Small intestine (tissue), 7 donors: ENCODE measurements at regions not wholly inside any gene's neighbourhood (a gene's known extent, or its start where the extent isn't known, plus 50 kb on each side); places are given as distances from the start of the nearest gene placed in this dataset.

Source experiments
- DNase-seq, 2 donors: peaks; one replicate each; pipeline versions ENCODE4 v3.0.0 to v3.0.0-alpha.2; 2013
- FAIRE-seq: peaks from 2 replicates; lab custom pipeline; 2012; peaks lifted over from hg19 to GRCh38; lab: Jason Lieb, UNC
- H3K27ac ChIP-seq, 3 donors: one replicate each; pipeline ENCODE4 v1.5.1; 2013; ENCODE audit warnings: low read length in 2 of 3, mild to moderate bottlenecking in 2 of 3, control low read depth in 1 of 3, inconsistent platforms in 1 of 3, low read depth in 1 of 3, moderate library complexity in 1 of 3
- H3K27me3 ChIP-seq, 3 donors: one replicate each; pipeline ENCODE4 v1.6.1; 2013; ENCODE audit warnings: low read length in 3 of 3, inconsistent platforms in 1 of 3; ENCODE audit not compliant: control insufficient read depth in 3 of 3, insufficient read depth in 3 of 3
- H3K36me3 ChIP-seq, 3 donors: one replicate each; pipeline ENCODE4 v1.6.1; 2013; ENCODE audit warnings: low read length in 3 of 3, inconsistent platforms in 1 of 3, low read depth in 1 of 3, mild to moderate bottlenecking in 1 of 3, moderate library complexity in 1 of 3; ENCODE audit not compliant: control insufficient read depth in 3 of 3, insufficient read depth in 2 of 3
- H3K4me1 ChIP-seq, 3 donors: one replicate each; pipeline ENCODE4 v1.6.1; 2013; ENCODE audit warnings: low read length in 2 of 3, inconsistent platforms in 1 of 3, low read depth in 1 of 3, mild to moderate bottlenecking in 1 of 3, moderate library complexity in 1 of 3; ENCODE audit not compliant: control insufficient read depth in 3 of 3, insufficient read depth in 2 of 3
- H3K4me3 ChIP-seq, 3 donors: one replicate each; pipeline ENCODE4 v1.5.1; 2013; ENCODE audit warnings: low read length in 3 of 3, control low read depth in 1 of 3, inconsistent platforms in 1 of 3, low read depth in 1 of 3, mild to moderate bottlenecking in 1 of 3, moderate library complexity in 1 of 3
- H3K9me3 ChIP-seq, 2 donors: one replicate each; pipeline ENCODE4 v1.6.1; 2013; ENCODE audit warnings: low read depth in 1 of 2, low read length in 1 of 2; ENCODE audit not compliant: control insufficient read depth in 2 of 2, insufficient read depth in 1 of 2
- WGBS, 3 donors: extraction: QIAGEN DNeasy Blood & Tissue Kit; methylation state at CpG; one replicate each; pipeline ENCODE4 v1.1.7; 2013; 5-methylcytosine and 5-hydroxymethylcytosine counted together
- donor health status: healthy with polysubstance abuse.
- donor health status: control.
- donor health status: control.
- donor health status: Bipolar disorder and iron deficiency.
- donor health status: healthy.

DNA sequence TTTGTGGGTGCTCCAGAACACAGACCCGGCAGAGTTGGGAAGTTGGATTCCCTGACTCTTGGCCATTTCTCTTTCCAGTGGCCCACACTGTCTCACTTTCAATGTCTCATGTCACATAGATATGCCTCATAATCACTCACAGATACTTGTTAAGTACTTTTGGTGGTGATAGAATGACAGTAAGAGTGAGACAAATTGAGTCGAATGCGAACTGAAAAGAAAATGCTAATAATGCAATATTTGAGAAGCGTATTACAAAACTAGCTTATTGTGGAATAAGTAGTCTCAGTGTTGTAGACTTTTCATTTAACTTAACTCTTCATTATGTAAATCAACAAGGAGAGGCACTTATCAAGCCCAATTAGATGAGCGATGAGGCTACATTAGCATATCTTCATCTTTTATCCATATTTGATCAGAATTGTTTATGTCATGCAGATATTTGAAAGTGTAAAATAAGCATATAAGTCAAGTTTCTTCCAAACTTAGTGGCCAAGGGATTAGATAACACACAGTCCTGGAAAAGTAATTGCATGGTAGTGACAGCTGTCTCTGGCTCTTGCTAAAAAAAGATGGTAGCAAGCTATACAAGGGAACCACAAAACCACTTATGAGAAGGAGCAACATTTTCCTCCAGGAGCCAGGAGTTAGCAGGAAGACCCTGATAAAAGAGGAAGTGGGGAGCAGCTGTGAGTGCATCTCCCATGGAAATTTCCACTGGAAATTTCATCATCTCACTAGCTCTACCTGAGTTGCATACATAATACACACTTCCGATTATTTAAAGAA is 243.6 kb downstream of the ARRDC4 start:
- 91 to 93% (median 92%) methylated on average over 6 of the region's 6 CpGs for WGBS, 3 donors
- Histone ChIP-seq H3K9me3 (no peaks in the 10 kb centered on the region), H3K4me3 (no peak overlapping the region), H3K27me3 (peaks cover 0 to 7% (median 0%) of the 10 kb centered on the region in 3 donors), H3K36me3 (no peaks in the 10 kb centered on the region), H3K4me1 (no peaks in the 10 kb centered on the region), H3K27ac (no peak overlapping the region)
- FAIRE-seq (no peak), DNase-seq (no peak)

DNA sequence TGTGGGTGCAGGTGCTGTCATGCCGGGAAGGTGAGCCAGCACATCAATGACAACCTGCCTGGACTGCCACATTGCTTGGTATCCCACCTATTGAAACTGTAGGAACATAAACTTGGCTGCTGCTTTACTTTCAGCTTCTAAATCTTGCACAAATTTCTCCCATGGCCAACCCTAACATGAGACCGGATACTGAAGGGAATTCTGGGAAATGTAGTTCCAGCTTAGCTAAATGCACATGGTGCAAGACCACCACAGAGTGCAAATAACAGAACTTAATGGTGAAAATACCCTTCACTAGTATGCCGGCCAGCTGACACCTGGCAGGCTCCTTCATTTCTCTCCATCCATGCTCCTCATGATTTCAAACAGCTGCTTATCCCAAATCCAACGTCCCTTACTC is 247.4 kb downstream of the ARRDC4 start:
- H3K36me3 ChIP-seq, result no peaks in the 10 kb centered on the region
- H3K4me1 ChIP-seq, result no peaks in the 10 kb centered on the region
- whole genome bisulfite sequencing, 3 donors, result 65 to 82% (median 68%) methylated on average over 4 of the region's 4 CpGs
- H3K9me3 ChIP-seq, result no peaks in the 10 kb centered on the region
- peaks cover 0 to 2% (median 0%) of the 10 kb centered on the region in 3 donors for H3K27me3 ChIP-seq
- FAIRE-seq (no peak), DNase-seq (no peak)
- H3K27ac ChIP-seq, result no peak overlapping the region
- H3K4me3 ChIP-seq, result no peak overlapping the region

DNA sequence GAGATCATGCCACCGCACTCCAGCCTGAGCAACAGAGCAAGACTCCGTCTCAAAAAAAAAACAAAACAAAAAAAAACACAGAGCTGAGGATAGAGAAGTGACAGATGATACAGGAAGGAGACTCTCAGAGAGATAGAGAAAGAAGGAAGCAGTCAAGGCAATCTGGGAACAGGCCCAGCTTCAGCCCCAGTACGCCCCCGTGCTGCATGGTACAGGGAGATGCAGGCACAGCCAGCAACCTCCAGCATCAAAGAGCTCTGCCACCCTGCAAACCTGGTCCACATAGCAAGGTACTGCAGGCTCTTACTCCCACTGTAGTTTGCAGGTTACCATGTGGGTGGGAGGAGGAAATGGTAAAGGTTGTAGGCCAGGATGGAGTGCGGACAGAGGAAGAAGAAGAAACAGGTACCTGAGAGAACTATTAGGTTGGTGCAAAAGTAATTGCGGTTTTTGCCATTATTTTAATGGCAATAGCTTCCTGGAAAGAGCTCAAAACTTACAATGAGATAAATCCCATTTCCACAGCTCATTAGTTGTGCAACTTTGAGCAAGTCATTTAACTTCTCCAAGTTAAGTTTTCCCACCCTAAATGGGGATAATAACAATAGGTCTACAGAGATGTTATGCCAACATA is 253.0 kb downstream of the ARRDC4 start:
- Histone ChIP-seq H3K36me3 (no peaks in the 10 kb centered on the region), H3K4me3 (no peak overlapping the region), H3K27ac (no peak overlapping the region), H3K27me3 (no peaks in the 10 kb centered on the region), H3K4me1 (no peaks in the 10 kb centered on the region), H3K9me3 (no peaks in the 10 kb centered on the region)
- WGBS, 3 donors, result 64 to 81% (median 78%) methylated on average over 6 of the region's 6 CpGs
- FAIRE-seq, result no peak
- DNase-seq, result no peak

DNA sequence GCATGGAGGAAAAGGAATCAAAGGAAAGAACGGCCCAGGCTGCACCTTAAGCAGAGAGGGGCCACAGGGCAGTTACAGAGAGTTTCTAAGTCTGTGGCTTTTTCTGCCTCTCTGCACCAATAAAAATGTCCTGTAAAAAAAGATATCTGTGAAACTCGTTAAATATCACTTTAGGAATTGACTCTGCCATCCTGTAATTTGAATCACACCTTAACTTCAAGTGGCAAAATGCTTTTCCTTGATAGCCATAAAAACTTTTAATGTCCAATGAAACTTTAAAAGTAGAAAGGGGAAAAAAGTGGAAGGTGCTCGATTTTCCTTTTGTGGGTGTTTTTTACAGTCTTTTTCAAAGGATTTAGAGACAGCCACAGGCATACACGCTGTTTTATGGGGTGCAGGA is 255.7 kb downstream of the ARRDC4 start:
- H3K4me1 ChIP-seq, result no peaks in the 10 kb centered on the region
- no peak overlapping the region for H3K27ac ChIP-seq
- FAIRE-seq (no peak), DNase-seq (no peak)
- 62 to 68% (median 65%) methylated on average over 4 of the region's 4 CpGs for WGBS, 3 donors
- no peak overlapping the region for H3K4me3 ChIP-seq
- no peaks in the 10 kb centered on the region for H3K9me3 ChIP-seq
- H3K36me3 ChIP-seq, result no peaks in the 10 kb centered on the region
- H3K27me3 ChIP-seq, result no peaks in the 10 kb centered on the region

DNA sequence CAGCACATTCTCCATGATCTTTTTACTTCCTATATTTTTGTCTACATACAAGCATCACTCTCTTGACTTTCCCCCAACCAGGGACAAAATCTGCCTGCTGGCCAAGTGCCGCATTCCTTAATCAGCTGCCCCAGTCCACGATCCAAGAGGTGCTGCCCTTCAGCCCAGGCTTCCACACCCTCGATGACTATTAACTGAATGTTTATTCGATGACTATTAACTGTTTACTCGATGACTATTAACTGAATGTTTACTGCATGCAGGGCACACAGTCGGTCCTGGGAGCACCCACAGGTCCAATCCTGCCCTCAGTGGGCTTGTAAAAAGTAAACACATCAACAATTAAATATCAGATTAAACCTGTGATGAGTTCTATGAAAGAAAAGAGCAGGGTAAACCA is 256.9 kb downstream of the ARRDC4 start:
- Histone ChIP-seq H3K27me3 (no peaks in the 10 kb centered on the region), H3K36me3 (no peaks in the 10 kb centered on the region), H3K27ac (no peak overlapping the region), H3K9me3 (no peaks in the 10 kb centered on the region), H3K4me1 (no peaks in the 10 kb centered on the region), H3K4me3 (no peak overlapping the region)
- WGBS, 3 donors, result 56 to 73% (median 66%) methylated on average over 6 of the region's 6 CpGs
- DNase-seq (no peak), FAIRE-seq (no peak)

DNA sequence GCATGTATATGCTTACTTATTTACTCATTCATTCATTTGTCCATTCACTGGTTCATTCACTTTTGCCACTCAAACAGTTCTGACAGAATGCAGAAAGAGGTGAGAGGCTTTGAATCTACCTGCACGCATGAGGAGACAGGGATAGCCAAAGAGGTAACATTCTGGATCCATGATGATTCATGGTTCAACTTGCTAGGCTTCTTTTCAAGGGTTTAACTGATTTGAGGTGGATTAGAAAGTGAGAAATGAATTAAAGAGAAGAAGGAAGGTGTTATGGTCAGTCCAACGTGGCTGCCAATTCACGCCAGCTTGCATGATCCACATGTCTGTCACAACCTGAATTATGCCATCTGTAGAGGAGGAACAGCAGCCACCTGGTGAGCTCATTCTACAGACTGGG is 260.6 kb downstream of the ARRDC4 start:
- Histone ChIP-seq H3K36me3 (no peaks in the 10 kb centered on the region), H3K4me3 (no peak overlapping the region), H3K9me3 (no peaks in the 10 kb centered on the region), H3K27me3 (no peaks in the 10 kb centered on the region), H3K27ac (no peak overlapping the region), H3K4me1 (no peaks in the 10 kb centered on the region)
- no peak for DNase-seq
- no peak for FAIRE-seq
- WGBS, 3 donors, result 66 to 81% (median 78%) methylated on average over 3 of the region's 3 CpGs

DNA sequence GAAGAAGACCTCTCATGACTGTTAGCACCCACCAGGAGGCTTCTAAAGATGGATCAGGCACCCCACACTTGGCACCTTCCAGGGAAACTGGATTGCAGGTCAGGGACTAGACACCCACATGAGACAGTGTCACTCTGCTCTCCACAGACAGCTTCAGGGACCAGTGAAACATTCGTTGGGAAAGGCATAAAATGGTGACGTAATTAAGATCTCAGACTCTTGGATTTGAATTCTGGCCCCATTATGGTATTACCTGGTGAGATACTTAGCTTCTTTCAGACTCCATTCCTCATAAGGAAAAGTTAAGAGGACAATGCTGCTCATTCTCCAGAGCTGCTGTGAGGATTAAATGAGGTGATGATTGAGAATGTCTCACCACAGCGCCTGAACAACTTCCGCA is 261.1 kb downstream of the ARRDC4 start:
- no peak for FAIRE-seq
- DNase-seq, result no peak

DNA sequence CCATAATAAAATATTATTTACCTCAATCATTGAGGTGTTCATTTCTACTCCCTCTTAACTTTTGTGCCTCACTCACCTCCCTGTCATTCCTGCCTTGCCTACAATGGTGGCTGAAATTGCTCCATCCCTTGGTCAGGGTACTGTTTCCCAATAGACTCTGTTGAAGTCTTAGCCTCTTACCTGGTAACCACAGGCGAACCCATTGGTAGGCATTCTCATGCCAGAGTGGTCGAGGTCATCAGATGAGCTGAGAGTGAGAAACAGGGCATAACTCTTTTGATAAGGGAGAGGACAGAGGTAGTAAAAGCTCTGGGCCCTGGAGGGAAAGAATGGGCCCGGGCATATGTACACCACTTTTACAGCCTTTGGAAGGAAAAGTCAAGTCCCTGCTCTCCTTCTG is 265.6 kb downstream of the ARRDC4 start:
- no peaks in the 10 kb centered on the region for H3K36me3 ChIP-seq
- H3K4me3 ChIP-seq, result no peak overlapping the region
- 63 to 81% (median 80%) methylated on average over 3 of the region's 3 CpGs for WGBS, 3 donors
- no peak overlapping the region for H3K27ac ChIP-seq
- H3K4me1 ChIP-seq, result no peaks in the 10 kb centered on the region
- H3K27me3 ChIP-seq, result no peaks in the 10 kb centered on the region
- no peaks in the 10 kb centered on the region for H3K9me3 ChIP-seq
- FAIRE-seq (no peak), DNase-seq (no peak)

More for the DNA sequence above, 261.1 kb downstream of the ARRDC4 start:
- H3K4me1 ChIP-seq, result no peaks in the 10 kb centered on the region
- no peaks in the 10 kb centered on the region for H3K9me3 ChIP-seq
- H3K4me3 ChIP-seq, result no peak overlapping the region
- H3K27me3 ChIP-seq, result no peaks in the 10 kb centered on the region
- H3K36me3 ChIP-seq, result no peaks in the 10 kb centered on the region
- H3K27ac ChIP-seq, result no peak overlapping the region
- 74 to 85% (median 76%) methylated on average over 4 of the region's 4 CpGs for WGBS, 3 donors
